NCI-H2227 treated with DMSO at 0.1 percent for 48 hours (cell line): ENCODE measurements at regions not wholly inside any gene's neighbourhood (a gene's known extent, or its start where the extent isn't known, plus 50 kb on each side); places are given as distances from the start of the nearest gene placed in this dataset.
"Not testable (repeated sequence)": the region's sequence is repeated elsewhere in the genome, so short reads cannot be mapped to it uniquely, and the experiment has no call there.

ENCODE experiments used
- DNase-seq: peaks from one replicate; lab custom pipeline; 2025; lab: John Stamatoyannopoulos, UW

GRCh38 chr20:23299673-23300050, 50.9 kb upstream of the NXT1 start:
- no peak for DNase-seq

- no peak for DNase-seq
Measured at GRCh38 chr20:23298926-23299672, 51.5 kb upstream of the NXT1 start.

- no peak for DNase-seq
Measured at GRCh38 chr20:23298155-23298554, 52.4 kb upstream of the NXT1 start.

- DNase-seq: no peak
Measured at GRCh38 chr20:23296841-23297701, 53.5 kb upstream of the NXT1 start.

GRCh38 chr20:23295934-23296333, 54.7 kb upstream of the NXT1 start:
- DNase-seq: no peak

- DNase-seq: no peak
Measured at GRCh38 chr20:23294671-23295070, 55.9 kb upstream of the NXT1 start.

- DNase-seq: no peak
Measured at GRCh38 chr20:23294166-23294565, 56.4 kb upstream of the NXT1 start.

- no peak for DNase-seq
Measured at GRCh38 chr20:23293689-23294088, 56.9 kb upstream of the NXT1 start.

GRCh38 chr20:23292311-23292710, 58.3 kb upstream of the NXT1 start:
- DNase-seq: not testable (repeated sequence)

- no peak for DNase-seq
Measured at GRCh38 chr20:23291575-23292240, 58.9 kb upstream of the NXT1 start.

GRCh38 chr20:23290761-23291574, 59.6 kb upstream of the NXT1 start:
- DNase-seq: no peak

- DNase-seq: no peak
Measured at GRCh38 chr20:23289724-23290395, 60.7 kb upstream of the NXT1 start.

- no peak for DNase-seq
Measured at GRCh38 chr20:23289249-23289648, 61.3 kb upstream of the NXT1 start.

- no peak for DNase-seq
Measured at GRCh38 chr20:23287354-23288190, 63.0 kb upstream of the NXT1 start.

GRCh38 chr20:23286346-23286745, 64.2 kb upstream of the NXT1 start:
- DNase-seq: no peak

GRCh38 chr20:23285536-23285935, 65.1 kb upstream of the NXT1 start:
- no peak for DNase-seq

- no peak for DNase-seq
Measured at GRCh38 chr20:23284009-23284408, 66.6 kb upstream of the NXT1 start.

- no peak for DNase-seq
Measured at GRCh38 chr20:23283096-23283850, 67.3 kb upstream of the NXT1 start.

GRCh38 chr20:23282546-23282945, 68.0 kb upstream of the NXT1 start:
- DNase-seq: no peak

GRCh38 chr20:23282111-23282510, 68.5 kb upstream of the NXT1 start:
- DNase-seq: no peak
